ENCODE measurements at regions not wholly inside any gene's neighbourhood (a gene's known extent, or its start where the extent isn't known, plus 50 kb on each side); places are given as distances from the start of the nearest gene placed in this dataset.
A peak's percentile ranks its signal among the peaks of the same experiment; 100 is the strongest.

DNA sequence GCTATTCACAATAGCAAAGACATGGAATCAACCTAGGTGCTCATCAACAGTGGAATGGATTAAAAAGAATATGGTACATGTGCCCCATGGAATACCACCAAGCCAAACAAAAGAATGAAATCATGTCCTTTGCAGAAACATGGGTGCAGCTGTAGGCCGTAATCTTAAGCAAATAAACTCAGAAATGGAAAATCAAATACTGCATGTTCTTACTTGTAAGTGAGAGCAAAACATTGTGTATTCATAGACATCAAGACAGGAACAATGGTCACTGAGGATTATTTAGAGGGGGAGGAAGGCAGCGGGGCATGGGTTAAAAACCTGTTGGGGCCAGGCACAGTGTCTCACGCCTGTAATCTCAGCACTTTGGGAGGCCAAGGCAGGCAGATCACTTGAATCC is 304.7 kb upstream of the ROBO2 start:
- TF ChIP-seq POLR2A (IDR thresholded peaks at IDR 0.05), result no peak
- TF ChIP-seq, protein P1, sequence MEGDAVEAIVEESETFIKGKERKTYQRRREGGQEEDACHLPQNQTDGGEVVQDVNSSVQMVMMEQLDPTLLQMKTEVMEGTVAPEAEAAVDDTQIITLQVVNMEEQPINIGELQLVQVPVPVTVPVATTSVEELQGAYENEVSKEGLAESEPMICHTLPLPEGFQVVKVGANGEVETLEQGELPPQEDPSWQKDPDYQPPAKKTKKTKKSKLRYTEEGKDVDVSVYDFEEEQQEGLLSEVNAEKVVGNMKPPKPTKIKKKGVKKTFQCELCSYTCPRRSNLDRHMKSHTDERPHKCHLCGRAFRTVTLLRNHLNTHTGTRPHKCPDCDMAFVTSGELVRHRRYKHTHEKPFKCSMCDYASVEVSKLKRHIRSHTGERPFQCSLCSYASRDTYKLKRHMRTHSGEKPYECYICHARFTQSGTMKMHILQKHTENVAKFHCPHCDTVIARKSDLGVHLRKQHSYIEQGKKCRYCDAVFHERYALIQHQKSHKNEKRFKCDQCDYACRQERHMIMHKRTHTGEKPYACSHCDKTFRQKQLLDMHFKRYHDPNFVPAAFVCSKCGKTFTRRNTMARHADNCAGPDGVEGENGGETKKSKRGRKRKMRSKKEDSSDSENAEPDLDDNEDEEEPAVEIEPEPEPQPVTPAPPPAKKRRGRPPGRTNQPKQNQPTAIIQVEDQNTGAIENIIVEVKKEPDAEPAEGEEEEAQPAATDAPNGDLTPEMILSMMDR (IDR thresholded peaks at IDR 0.05), result no peak
- 47% methylated on average over 3 of the region's 3 CpGs for WGBS, 2 donors
- DNase-seq, result no peak

DNA sequence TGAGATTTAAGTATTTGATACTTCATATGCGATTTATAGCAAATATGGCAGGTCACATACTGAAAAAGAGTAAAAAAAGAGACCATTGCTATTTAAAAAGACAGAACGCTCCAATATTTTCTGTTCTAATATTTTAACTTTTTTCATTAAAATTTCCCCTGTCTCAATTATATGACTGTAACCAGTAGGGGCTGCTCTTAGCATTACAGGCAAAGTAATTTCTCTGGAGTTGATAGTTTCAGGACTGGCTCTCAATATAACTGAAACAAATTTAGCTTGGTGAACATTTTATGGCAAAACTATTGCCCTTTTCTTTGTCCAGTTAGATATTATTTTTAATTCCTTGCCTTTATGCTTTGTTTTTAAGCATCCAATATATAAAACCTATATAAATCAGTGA is 286.3 kb upstream of the ROBO2 start:
- TF ChIP-seq POLR2A (IDR thresholded peaks at IDR 0.05), result no peak
- TF ChIP-seq, protein P1 (IDR thresholded peaks at IDR 0.05), result peak in 1 of 3 experiments; percentile 23
- Histone ChIP-seq H3K4me1 (no peaks in the 10 kb centered on the region), H3K27me3 (no peaks in the 10 kb centered on the region), H3K9me3 (no peaks in the 10 kb centered on the region), H3K4me3 (no peak overlapping the region), H3K27ac (no peak overlapping the region), H3K36me3 (ENCODE audit: low read depth, missing control alignments) (no peaks in the 10 kb centered on the region)
- DNase-seq, result no peak
- WGBS, 2 donors, result 60 to 63% methylated on average over 2 of the region's 2 CpGs
- intact Hi-C loops (cut with DNase I; ENCODE audit: low total_unique reads), result no loop called here

More for the DNA sequence above, 304.7 kb upstream of the ROBO2 start:
- intact Hi-C loops (cut with DNase I; ENCODE audit: low total_unique reads), result no loop called here
- no peak overlapping the region for H3K4me3 ChIP-seq
- no peaks in the 10 kb centered on the region for H3K9me3 ChIP-seq
- H3K4me1 ChIP-seq, result no peaks in the 10 kb centered on the region
- H3K36me3 ChIP-seq (ENCODE audit: low read depth, missing control alignments), result no peaks in the 10 kb centered on the region
- H3K27me3 ChIP-seq, result no peaks in the 10 kb centered on the region
- H3K27ac ChIP-seq, result no peak overlapping the region

DNA sequence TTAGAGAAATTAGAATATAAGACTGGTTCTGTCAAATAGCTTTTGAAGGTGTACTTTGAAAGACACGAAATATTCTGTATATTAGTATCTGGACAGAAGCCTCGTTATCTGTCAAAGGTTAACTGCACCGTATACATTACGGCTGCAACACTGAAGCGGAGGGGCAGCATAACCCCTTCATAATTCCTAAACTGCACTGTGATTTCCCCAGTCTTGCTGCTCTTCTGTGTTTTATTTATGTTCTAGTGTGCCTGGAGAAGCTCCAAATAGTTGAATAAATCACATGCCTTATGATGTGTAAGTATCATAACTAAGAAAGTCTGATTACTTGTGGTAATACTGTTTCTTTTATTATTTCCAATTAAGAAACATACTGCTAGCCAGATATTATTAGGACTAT is 285.7 kb upstream of the ROBO2 start:
- Histone ChIP-seq H3K9me3 (no peaks in the 10 kb centered on the region), H3K27ac (no peak overlapping the region), H3K4me1 (no peaks in the 10 kb centered on the region), H3K27me3 (no peaks in the 10 kb centered on the region), H3K36me3 (ENCODE audit: low read depth, missing control alignments) (no peaks in the 10 kb centered on the region), H3K4me3 (no peak overlapping the region)
- intact Hi-C loops (cut with DNase I; ENCODE audit: low total_unique reads), result no loop called here
- WGBS, 2 donors, result 76 to 85% methylated on average over 5 of the region's 5 CpGs
- no peak for DNase-seq
- no peak for TF ChIP-seq POLR2A (IDR thresholded peaks at IDR 0.05)
- TF ChIP-seq, protein P1 (IDR thresholded peaks at IDR 0.05), result no peak

DNA sequence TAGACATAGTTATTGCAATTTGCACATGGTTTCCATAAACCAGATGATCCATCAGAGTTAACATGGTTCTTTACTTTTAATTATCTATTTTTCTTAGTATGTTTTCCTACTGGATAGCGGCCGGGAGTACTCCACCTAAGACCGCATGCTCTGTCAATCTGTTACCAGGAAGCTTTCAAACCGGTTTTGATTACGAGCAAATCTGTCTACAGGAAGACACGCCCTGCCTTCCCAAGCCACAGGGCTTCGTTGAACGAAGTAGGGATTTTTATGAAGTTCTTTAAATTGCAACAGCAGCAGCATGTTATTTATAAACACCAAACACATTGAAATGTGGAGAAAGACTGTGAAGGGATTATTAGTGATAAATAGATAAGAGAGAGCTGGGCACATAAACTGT is 283.3 kb upstream of the ROBO2 start:
- WGBS, 2 donors, result 73 to 83% methylated on average over 8 of the region's 8 CpGs

DNA sequence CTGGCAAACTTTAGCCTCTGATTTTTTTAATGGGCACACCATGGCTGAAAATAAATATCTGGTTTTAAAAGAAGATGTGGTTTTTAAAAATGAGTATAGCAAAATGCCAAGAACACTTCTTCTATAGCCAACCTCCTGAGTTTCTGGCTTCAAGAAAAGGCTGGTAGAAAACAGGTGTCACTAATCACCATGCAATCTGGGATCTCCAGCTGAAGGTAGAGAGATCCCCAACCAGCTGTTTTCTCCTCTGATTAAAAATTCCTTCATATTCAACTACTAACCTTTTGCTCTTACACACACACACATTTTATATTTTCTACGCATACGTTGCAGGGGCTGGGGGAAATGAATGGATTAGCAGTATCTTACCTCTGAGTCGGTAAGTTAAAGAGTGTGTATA is 279.6 kb upstream of the ROBO2 start:
- no peak for DNase-seq
- TF ChIP-seq, protein P1 (IDR thresholded peaks at IDR 0.05), result no peak
- no peak for TF ChIP-seq POLR2A (IDR thresholded peaks at IDR 0.05)
- no peaks in the 10 kb centered on the region for H3K36me3 ChIP-seq (ENCODE audit: low read depth, missing control alignments)
- H3K4me3 ChIP-seq, result no peak overlapping the region
- no peaks in the 10 kb centered on the region for H3K27me3 ChIP-seq
- no peak overlapping the region for H3K27ac ChIP-seq
- intact Hi-C loops (cut with DNase I; ENCODE audit: low total_unique reads), result no loop called here
- no peaks in the 10 kb centered on the region for H3K4me1 ChIP-seq
- WGBS, 2 donors, result 89 to 95% methylated on average over 3 of the region's 3 CpGs
- no peaks in the 10 kb centered on the region for H3K9me3 ChIP-seq

More for the DNA sequence above, 283.3 kb upstream of the ROBO2 start:
- no peak for DNase-seq
- Histone ChIP-seq H3K4me3 (no peak overlapping the region), H3K36me3 (ENCODE audit: low read depth, missing control alignments) (no peaks in the 10 kb centered on the region), H3K9me3 (no peaks in the 10 kb centered on the region), H3K27me3 (no peaks in the 10 kb centered on the region), H3K4me1 (no peaks in the 10 kb centered on the region), H3K27ac (no peak overlapping the region)
- TF ChIP-seq POLR2A (IDR thresholded peaks at IDR 0.05), result no peak
- TF ChIP-seq, protein P1 (IDR thresholded peaks at IDR 0.05), result no peak
- intact Hi-C loops (cut with DNase I; ENCODE audit: low total_unique reads), result no loop called here

All from testis (tissue), 2 donors.